ENCODE measurements at regions not wholly inside any gene's neighbourhood (a gene's known extent, or its start where the extent isn't known, plus 50 kb on each side); places are given as distances from the start of the nearest gene placed in this dataset.

- no peak overlapping the region for H3K4me2 ChIP-seq (ENCODE audit: low read length)
Observed at GRCh38 chr5:105836268-105836667, 1834.5 kb downstream of the EFNA5 start.

GRCh38 chr5:105828821-105829220 is 1841.9 kb downstream of the EFNA5 start:
- no peaks in the 10 kb centered on the region for H3K4me1 Mint-ChIP-seq (ENCODE audit: low read depth, unreplicated experiment)
- H3K9me3 Mint-ChIP-seq (ENCODE audit: unreplicated experiment): no peaks in the 10 kb centered on the region
- no peaks in the 10 kb centered on the region for H4K20me1 ChIP-seq (ENCODE audit: insufficient read depth, low read length)
- DNase-seq (ENCODE audit: low read depth) (no peak), FAIRE-seq (no peak)
- no peaks in the 10 kb centered on the region for H3K9me3 ChIP-seq (ENCODE audit: insufficient read depth, low read depth, low read length)
- no peak overlapping the region for H3K4me3 Mint-ChIP-seq (ENCODE audit: unreplicated experiment)
- H3K36me3 Mint-ChIP-seq (ENCODE audit: low read depth, unreplicated experiment): no peaks in the 10 kb centered on the region
- H3K4me3 ChIP-seq (ENCODE audit: insufficient read depth, low read depth, low read length): no peak overlapping the region
- no peaks in the 10 kb centered on the region for H3K27me3 Mint-ChIP-seq (ENCODE audit: low read depth, unreplicated experiment)
- no peak overlapping the region for H2AFZ ChIP-seq (ENCODE audit: low read depth, low read length)
- H3K27me3 ChIP-seq (ENCODE audit: insufficient read depth, low read length): no peaks in the 10 kb centered on the region
- H3K4me2 ChIP-seq (ENCODE audit: low read length): no peak overlapping the region
- no peaks in the 10 kb centered on the region for H3K4me1 ChIP-seq (ENCODE audit: insufficient read depth, low read length)
- H3K27ac Mint-ChIP-seq (ENCODE audit: unreplicated experiment): no peak overlapping the region
- no peak overlapping the region for H3K9ac ChIP-seq (ENCODE audit: low read length)
- TF ChIP-seq EZH2 (IDR thresholded peaks at IDR 0.05; ENCODE audit: insufficient read depth, low read length): no peak
- TF ChIP-seq CTCF (IDR thresholded peaks at IDR 0.05; ENCODE audit: insufficient read depth, low read depth, low read length): no peak
- H3K27ac ChIP-seq (ENCODE audit: low read depth, low read length): no peak overlapping the region
- H3K79me2 ChIP-seq (ENCODE audit: insufficient read depth, low read length): no peaks in the 10 kb centered on the region
- H3K36me3 ChIP-seq (ENCODE audit: insufficient read depth, low read length): no peaks in the 10 kb centered on the region

More at GRCh38 chr5:105836268-105836667, 1834.5 kb downstream of the EFNA5 start:
- Mint-ChIP-seq H3K27me3 (ENCODE audit: low read depth, unreplicated experiment) (peaks cover 1% of the 10 kb centered on the region), H3K36me3 (ENCODE audit: low read depth, unreplicated experiment) (no peaks in the 10 kb centered on the region), H3K4me3 (ENCODE audit: unreplicated experiment) (no peak overlapping the region), H3K4me1 (ENCODE audit: low read depth, unreplicated experiment) (peaks cover 4% of the 10 kb centered on the region), H3K27ac (ENCODE audit: unreplicated experiment) (peak overlapping the region; percentile 0), H3K9me3 (ENCODE audit: unreplicated experiment) (peaks cover 5% of the 10 kb centered on the region)
- no peak overlapping the region for H3K27ac ChIP-seq (ENCODE audit: low read depth, low read length)
- no peak for TF ChIP-seq EZH2 (IDR thresholded peaks at IDR 0.05; ENCODE audit: insufficient read depth, low read length)
- TF ChIP-seq CTCF (IDR thresholded peaks at IDR 0.05; ENCODE audit: insufficient read depth, low read depth, low read length): no peak
- no peaks in the 10 kb centered on the region for H3K27me3 ChIP-seq (ENCODE audit: insufficient read depth, low read length)
- no peak overlapping the region for H3K4me3 ChIP-seq (ENCODE audit: insufficient read depth, low read depth, low read length)
- no peaks in the 10 kb centered on the region for H3K79me2 ChIP-seq (ENCODE audit: insufficient read depth, low read length)
- H3K9me3 ChIP-seq (ENCODE audit: insufficient read depth, low read depth, low read length): no peaks in the 10 kb centered on the region
- FAIRE-seq (no peak), DNase-seq (ENCODE audit: low read depth) (no peak)
- H3K4me1 ChIP-seq (ENCODE audit: insufficient read depth, low read length): no peaks in the 10 kb centered on the region
- no peak overlapping the region for H3K9ac ChIP-seq (ENCODE audit: low read length)
- H4K20me1 ChIP-seq (ENCODE audit: insufficient read depth, low read length): no peaks in the 10 kb centered on the region
- no peaks in the 10 kb centered on the region for H3K36me3 ChIP-seq (ENCODE audit: insufficient read depth, low read length)
- no peak overlapping the region for H2AFZ ChIP-seq (ENCODE audit: low read depth, low read length)

- Histone ChIP-seq H3K9ac (ENCODE audit: low read length) (no peak overlapping the region), H3K36me3 (ENCODE audit: insufficient read depth, low read length) (no peaks in the 10 kb centered on the region), H3K79me2 (ENCODE audit: insufficient read depth, low read length) (no peaks in the 10 kb centered on the region), H2AFZ (ENCODE audit: low read depth, low read length) (no peak overlapping the region), H3K4me2 (ENCODE audit: low read length) (no peak overlapping the region), H3K9me3 (ENCODE audit: insufficient read depth, low read depth, low read length) (no peaks in the 10 kb centered on the region), H4K20me1 (ENCODE audit: insufficient read depth, low read length) (no peaks in the 10 kb centered on the region), H3K27me3 (ENCODE audit: insufficient read depth, low read length) (no peaks in the 10 kb centered on the region), H3K4me3 (ENCODE audit: insufficient read depth, low read depth, low read length) (no peak overlapping the region), H3K27ac (ENCODE audit: low read depth, low read length) (no peak overlapping the region), H3K4me1 (ENCODE audit: insufficient read depth, low read length) (no peaks in the 10 kb centered on the region)
- no peaks in the 10 kb centered on the region for H3K27me3 Mint-ChIP-seq (ENCODE audit: low read depth, unreplicated experiment)
- no peak overlapping the region for H3K27ac Mint-ChIP-seq (ENCODE audit: unreplicated experiment)
- H3K4me3 Mint-ChIP-seq (ENCODE audit: unreplicated experiment): no peak overlapping the region
- H3K4me1 Mint-ChIP-seq (ENCODE audit: low read depth, unreplicated experiment): no peaks in the 10 kb centered on the region
- TF ChIP-seq CTCF (IDR thresholded peaks at IDR 0.05; ENCODE audit: insufficient read depth, low read depth, low read length): no peak
- no peak for TF ChIP-seq EZH2 (IDR thresholded peaks at IDR 0.05; ENCODE audit: insufficient read depth, low read length)
- H3K9me3 Mint-ChIP-seq (ENCODE audit: unreplicated experiment): no peaks in the 10 kb centered on the region
- FAIRE-seq: no peak
- H3K36me3 Mint-ChIP-seq (ENCODE audit: low read depth, unreplicated experiment): no peaks in the 10 kb centered on the region
- no peak for DNase-seq (ENCODE audit: low read depth)
Observed at GRCh38 chr5:105821800-105822199, 1848.9 kb downstream of the EFNA5 start.

All from astrocyte (in vitro differentiated cells and primary cell).